ENCODE measurements at regions not wholly inside any gene's neighbourhood (a gene's known extent, or its start where the extent isn't known, plus 50 kb on each side); places are given as distances from the start of the nearest gene placed in this dataset.

DNA sequence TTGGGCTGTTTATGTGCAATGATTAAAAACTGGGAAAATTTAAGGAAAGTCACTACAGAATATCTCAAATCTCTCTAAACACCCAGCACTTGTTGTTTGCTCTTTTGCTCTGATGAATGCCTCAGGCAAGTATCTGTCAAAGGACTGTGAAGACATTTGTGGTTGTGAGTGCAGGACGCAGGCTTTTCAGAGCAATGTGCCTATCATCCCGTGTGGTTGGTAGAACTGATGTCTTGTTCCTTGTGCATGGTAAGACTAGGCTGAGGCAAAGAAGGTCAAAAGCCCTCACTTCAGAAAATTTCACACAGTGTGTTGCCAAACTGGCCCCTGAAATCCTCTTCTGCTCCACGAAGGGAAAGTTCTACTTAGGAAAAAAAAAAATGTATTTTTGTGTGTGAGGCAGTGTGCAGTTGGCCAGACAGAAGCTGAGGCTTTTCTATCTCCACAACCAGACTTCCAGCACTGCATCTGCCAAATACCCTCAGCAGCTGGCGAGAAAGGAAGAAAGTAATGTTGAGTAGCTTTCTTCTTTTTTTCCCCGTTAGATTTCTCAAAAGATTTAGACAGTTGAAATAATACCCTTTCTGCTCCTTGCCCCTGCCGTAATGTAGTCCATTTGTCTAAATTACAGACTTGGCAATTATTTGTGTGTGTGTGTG is 1103.1 kb downstream of the VRK1 start:
- TF ChIP-seq ZNF2 (tag by site-specific recombination; IDR thresholded peaks at IDR 0.05) (no peak), YY1 (tag by site-specific recombination; IDR thresholded peaks at IDR 0.05) (no peak), ZNF311 (tag by site-specific recombination; IDR thresholded peaks at IDR 0.05; ENCODE audit: borderline replicate concordance) (no peak), ZNF521 (tag by site-specific recombination; IDR thresholded peaks at IDR 0.05) (no peak), ZNF791 (tag by site-specific recombination; IDR thresholded peaks at IDR 0.05) (no peak), ZBTB8A (tag by site-specific recombination; IDR thresholded peaks at IDR 0.05) (no peak), ZNF626 (tag by site-specific recombination; IDR thresholded peaks at IDR 0.05) (no peak)
- TF ChIP-seq, protein P1, sequence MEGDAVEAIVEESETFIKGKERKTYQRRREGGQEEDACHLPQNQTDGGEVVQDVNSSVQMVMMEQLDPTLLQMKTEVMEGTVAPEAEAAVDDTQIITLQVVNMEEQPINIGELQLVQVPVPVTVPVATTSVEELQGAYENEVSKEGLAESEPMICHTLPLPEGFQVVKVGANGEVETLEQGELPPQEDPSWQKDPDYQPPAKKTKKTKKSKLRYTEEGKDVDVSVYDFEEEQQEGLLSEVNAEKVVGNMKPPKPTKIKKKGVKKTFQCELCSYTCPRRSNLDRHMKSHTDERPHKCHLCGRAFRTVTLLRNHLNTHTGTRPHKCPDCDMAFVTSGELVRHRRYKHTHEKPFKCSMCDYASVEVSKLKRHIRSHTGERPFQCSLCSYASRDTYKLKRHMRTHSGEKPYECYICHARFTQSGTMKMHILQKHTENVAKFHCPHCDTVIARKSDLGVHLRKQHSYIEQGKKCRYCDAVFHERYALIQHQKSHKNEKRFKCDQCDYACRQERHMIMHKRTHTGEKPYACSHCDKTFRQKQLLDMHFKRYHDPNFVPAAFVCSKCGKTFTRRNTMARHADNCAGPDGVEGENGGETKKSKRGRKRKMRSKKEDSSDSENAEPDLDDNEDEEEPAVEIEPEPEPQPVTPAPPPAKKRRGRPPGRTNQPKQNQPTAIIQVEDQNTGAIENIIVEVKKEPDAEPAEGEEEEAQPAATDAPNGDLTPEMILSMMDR (tag by site-specific recombination; IDR thresholded peaks at IDR 0.05): no peak
- TF ChIP-seq, protein P2, sequence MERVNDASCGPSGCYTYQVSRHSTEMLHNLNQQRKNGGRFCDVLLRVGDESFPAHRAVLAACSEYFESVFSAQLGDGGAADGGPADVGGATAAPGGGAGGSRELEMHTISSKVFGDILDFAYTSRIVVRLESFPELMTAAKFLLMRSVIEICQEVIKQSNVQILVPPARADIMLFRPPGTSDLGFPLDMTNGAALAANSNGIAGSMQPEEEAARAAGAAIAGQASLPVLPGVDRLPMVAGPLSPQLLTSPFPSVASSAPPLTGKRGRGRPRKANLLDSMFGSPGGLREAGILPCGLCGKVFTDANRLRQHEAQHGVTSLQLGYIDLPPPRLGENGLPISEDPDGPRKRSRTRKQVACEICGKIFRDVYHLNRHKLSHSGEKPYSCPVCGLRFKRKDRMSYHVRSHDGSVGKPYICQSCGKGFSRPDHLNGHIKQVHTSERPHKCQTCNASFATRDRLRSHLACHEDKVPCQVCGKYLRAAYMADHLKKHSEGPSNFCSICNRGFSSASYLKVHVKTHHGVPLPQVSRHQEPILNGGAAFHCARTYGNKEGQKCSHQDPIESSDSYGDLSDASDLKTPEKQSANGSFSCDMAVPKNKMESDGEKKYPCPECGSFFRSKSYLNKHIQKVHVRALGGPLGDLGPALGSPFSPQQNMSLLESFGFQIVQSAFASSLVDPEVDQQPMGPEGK (tag by site-specific recombination; IDR thresholded peaks at IDR 0.05): no peak
